CD4-positive, alpha-beta T cell treated with Interleukin-17A for 1 hour (primary cell): ENCODE measurements at regions not wholly inside any gene's neighbourhood (a gene's known extent, or its start where the extent isn't known, plus 50 kb on each side); places are given as distances from the start of the nearest gene placed in this dataset.

Source experiments
- DNase-seq: peaks from one replicate; pipeline ENCODE4 v3.0.0-alpha.2; 2020

- no peak for DNase-seq
These were observed 447.6 kb upstream of the TMPO start for GRCh38 chr12:98067795-98068194.

GRCh38 chr12:98073610-98074009 lies 441.8 kb upstream of the TMPO start:
- no peak for DNase-seq

GRCh38 chr12:98074286-98074685 lies 441.1 kb upstream of the TMPO start:
- no peak for DNase-seq

GRCh38 chr12:98084391-98084790 lies 431.0 kb upstream of the TMPO start:
- no peak for DNase-seq

GRCh38 chr12:98085046-98085755 lies 430.2 kb upstream of the TMPO start:
- DNase-seq: no peak

- DNase-seq: no peak
These were observed 424.7 kb upstream of the TMPO start for GRCh38 chr12:98090731-98091130.

- no peak for DNase-seq
These were observed 419.0 kb upstream of the TMPO start for GRCh38 chr12:98096436-98096835.

- no peak for DNase-seq
These were observed 409.2 kb upstream of the TMPO start for GRCh38 chr12:98106031-98106683.

GRCh38 chr12:98109266-98109665 lies 406.1 kb upstream of the TMPO start:
- DNase-seq: no peak

GRCh38 chr12:98110536-98110935 lies 404.9 kb upstream of the TMPO start:
- no peak for DNase-seq

- DNase-seq: no peak
These were observed 401.8 kb upstream of the TMPO start for GRCh38 chr12:98113548-98113947.

- DNase-seq: no peak
These were observed 393.4 kb upstream of the TMPO start for GRCh38 chr12:98121963-98122362.

GRCh38 chr12:98123021-98123461 lies 392.3 kb upstream of the TMPO start:
- DNase-seq: no peak

GRCh38 chr12:98126637-98127335 lies 388.6 kb upstream of the TMPO start:
- DNase-seq: no peak

- no peak for DNase-seq
These were observed 388.1 kb upstream of the TMPO start for GRCh38 chr12:98127336-98127679.

GRCh38 chr12:98127854-98128253 lies 387.5 kb upstream of the TMPO start:
- no peak for DNase-seq

- DNase-seq: no peak
These were observed 378.8 kb upstream of the TMPO start for GRCh38 chr12:98136544-98136943.

- DNase-seq: no peak
These were observed 378.1 kb upstream of the TMPO start for GRCh38 chr12:98137278-98137677.

- no peak for DNase-seq
These were observed 370.4 kb upstream of the TMPO start for GRCh38 chr12:98144953-98145352.

GRCh38 chr12:98146043-98146442 lies 369.3 kb upstream of the TMPO start:
- DNase-seq: no peak

- no peak for DNase-seq
These were observed 368.9 kb upstream of the TMPO start for GRCh38 chr12:98146487-98146886.

GRCh38 chr12:98149270-98149669 lies 366.1 kb upstream of the TMPO start:
- DNase-seq: no peak

GRCh38 chr12:98149691-98150210 lies 365.6 kb upstream of the TMPO start:
- no peak for DNase-seq

- DNase-seq: no peak
These were observed 364.2 kb upstream of the TMPO start for GRCh38 chr12:98151105-98151590.
